Body of pancreas (tissue), 4 donors: ENCODE measurements at regions not wholly inside any gene's neighbourhood (a gene's known extent, or its start where the extent isn't known, plus 50 kb on each side); places are given as distances from the start of the nearest gene placed in this dataset.

Experiments
- ATAC-seq: fragments of 150-250 bp; one replicate; pipeline ENCODE4 v1.9.1; 2016
- DNase-seq, 4 donors: peaks; one replicate each; pipeline ENCODE4 v3.0.0-alpha.2; 2019
- H3K27ac ChIP-seq, 4 donors: fragments of 200-600 bp; sonication (generic); 1 replicate in 3 of 4; 2 replicates in 1 of 4; pipeline versions ENCODE4 v1.5.1 to v1.6.1; 2016 to 2019; ENCODE audit warnings: mild to moderate bottlenecking in 1 of 4, mixed read lengths in 1 of 4, moderate library complexity in 1 of 4
- H3K27me3 ChIP-seq, 2 donors: fragments of 200-600 bp; sonication (generic); one replicate each; pipeline ENCODE4 v1.6.0; 2016; ENCODE audit warnings: mild to moderate bottlenecking in 1 of 2
- H3K36me3 ChIP-seq, 2 donors: fragments of 200-600 bp; sonication (generic); replicated peaks in 1 of 2; 2 replicates each; pipeline ENCODE4 v1.5.1; 2016; ENCODE audit warnings: low read depth in 2 of 2; ENCODE audit not compliant: insufficient read depth in 1 of 2
- H3K4me1 ChIP-seq: fragments of 200-600 bp; sonication (generic); one replicate; pipeline ENCODE4 v1.6.0; 2016
- H3K4me3 ChIP-seq, 2 donors: fragments of 200-600 bp; sonication (generic); 1 replicate in 1 of 2; 2 replicates in 1 of 2; pipeline ENCODE4 v1.5.1; 2016 to 2019
- H3K9me3 ChIP-seq, 3 donors: fragments of 200-600 bp; sonication (generic); 1 replicate in 2 of 3; 2 replicates in 1 of 3; pipeline ENCODE4 v1.5.1; 2016
- POLR2A ChIP-seq, 3 donors: fragments of 450-650 bp; IDR thresholded peaks; one replicate each; pipeline ENCODE4 v1.6.1; 2016; ENCODE audit warnings: antibody characterized with exemption in 3 of 3, mild to moderate bottlenecking in 2 of 3
- WGBS, 2 donors: methylation state at CpG; one replicate each; pipeline ENCODE4 v1.1.5; 2017; 5-methylcytosine and 5-hydroxymethylcytosine counted together
- intact Hi-C: fragments of 100-400 bp; cut with DNase I; formaldehyde crosslinking; loops from one replicate; pipeline ENCODE4 v1.15.1; 2023
- TF ChIP-seq, protein P1 (sequence below), 7 experiments: fragments of 450-650 bp in 4 of 7; fragments of 200-600 bp in 3 of 7; sonication (generic) in 3 of 7; IDR thresholded peaks; one replicate each; pipeline ENCODE4 v1.5.1; 2016 to 2019; ENCODE audit warnings: antibody characterized with exemption in 7 of 7

DNA sequence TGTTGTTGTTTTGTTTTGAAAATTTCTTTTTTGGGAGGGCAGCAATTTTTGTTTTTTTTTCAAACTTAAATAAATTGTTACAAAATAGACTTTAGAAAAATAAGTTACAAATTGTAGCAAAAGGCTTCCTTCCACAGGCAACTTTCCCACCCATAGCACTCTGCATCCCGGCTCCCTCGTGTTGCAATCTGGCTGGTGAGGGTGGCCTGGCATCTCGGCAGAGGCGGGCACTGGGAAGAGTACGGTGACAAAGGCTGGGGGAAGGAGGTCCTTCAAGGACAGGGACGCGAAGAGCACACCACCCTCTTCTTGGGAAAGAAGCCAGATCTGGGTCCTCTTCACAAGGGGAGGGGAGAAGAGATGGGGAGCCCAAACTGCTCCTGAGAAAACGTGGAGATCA is 379.7 kb downstream of the OLFM4 start:
- intact Hi-C loops, result no loop called here
- Histone ChIP-seq H3K9me3 (no peaks in the 10 kb centered on the region), H3K4me3 (no peak overlapping the region), H3K4me1 (no peaks in the 10 kb centered on the region), H3K27ac (no peak overlapping the region), H3K36me3 (no peaks in the 10 kb centered on the region), H3K27me3 (no peaks in the 10 kb centered on the region)
- ATAC-seq (no peak), DNase-seq (no peak)
- WGBS, 2 donors, result 84 to 86% methylated on average over 8 of the region's 8 CpGs
- TF ChIP-seq POLR2A (IDR thresholded peaks at IDR 0.05), result no peak
- TF ChIP-seq, protein P1, sequence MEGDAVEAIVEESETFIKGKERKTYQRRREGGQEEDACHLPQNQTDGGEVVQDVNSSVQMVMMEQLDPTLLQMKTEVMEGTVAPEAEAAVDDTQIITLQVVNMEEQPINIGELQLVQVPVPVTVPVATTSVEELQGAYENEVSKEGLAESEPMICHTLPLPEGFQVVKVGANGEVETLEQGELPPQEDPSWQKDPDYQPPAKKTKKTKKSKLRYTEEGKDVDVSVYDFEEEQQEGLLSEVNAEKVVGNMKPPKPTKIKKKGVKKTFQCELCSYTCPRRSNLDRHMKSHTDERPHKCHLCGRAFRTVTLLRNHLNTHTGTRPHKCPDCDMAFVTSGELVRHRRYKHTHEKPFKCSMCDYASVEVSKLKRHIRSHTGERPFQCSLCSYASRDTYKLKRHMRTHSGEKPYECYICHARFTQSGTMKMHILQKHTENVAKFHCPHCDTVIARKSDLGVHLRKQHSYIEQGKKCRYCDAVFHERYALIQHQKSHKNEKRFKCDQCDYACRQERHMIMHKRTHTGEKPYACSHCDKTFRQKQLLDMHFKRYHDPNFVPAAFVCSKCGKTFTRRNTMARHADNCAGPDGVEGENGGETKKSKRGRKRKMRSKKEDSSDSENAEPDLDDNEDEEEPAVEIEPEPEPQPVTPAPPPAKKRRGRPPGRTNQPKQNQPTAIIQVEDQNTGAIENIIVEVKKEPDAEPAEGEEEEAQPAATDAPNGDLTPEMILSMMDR (IDR thresholded peaks at IDR 0.05), result no peak

GRCh38 chr13:53408847-53409568 is 380.4 kb downstream of the OLFM4 start:
- ATAC-seq, result no peak
- Histone ChIP-seq H3K9me3 (no peaks in the 10 kb centered on the region), H3K27ac (no peak overlapping the region), H3K36me3 (no peaks in the 10 kb centered on the region), H3K27me3 (no peaks in the 10 kb centered on the region), H3K4me1 (no peaks in the 10 kb centered on the region), H3K4me3 (no peak overlapping the region)
- TF ChIP-seq, protein P1 (IDR thresholded peaks at IDR 0.05), result no peak
- no peak for TF ChIP-seq POLR2A (IDR thresholded peaks at IDR 0.05)
- intact Hi-C loops, result no loop called here
- 87 to 93% methylated on average over 13 to 24 of the region's 24 CpGs for WGBS, 2 donors
- DNase-seq, result no peak

GRCh38 chr13:53411463-53411862 is 382.9 kb downstream of the OLFM4 start:
- H3K36me3 ChIP-seq, result no peaks in the 10 kb centered on the region
- no peaks in the 10 kb centered on the region for H3K9me3 ChIP-seq
- ATAC-seq, result no peak
- no peak for DNase-seq
- intact Hi-C loops, result no loop called here
- H3K27ac ChIP-seq, result no peak overlapping the region
- H3K27me3 ChIP-seq, result no peaks in the 10 kb centered on the region
- 24 to 26% methylated on average over 1 of the region's 1 CpG for WGBS, 2 donors
- no peak for TF ChIP-seq POLR2A (IDR thresholded peaks at IDR 0.05)
- TF ChIP-seq, protein P1 (IDR thresholded peaks at IDR 0.05), result no peak
- no peak overlapping the region for H3K4me3 ChIP-seq
- H3K4me1 ChIP-seq, result no peaks in the 10 kb centered on the region

DNA sequence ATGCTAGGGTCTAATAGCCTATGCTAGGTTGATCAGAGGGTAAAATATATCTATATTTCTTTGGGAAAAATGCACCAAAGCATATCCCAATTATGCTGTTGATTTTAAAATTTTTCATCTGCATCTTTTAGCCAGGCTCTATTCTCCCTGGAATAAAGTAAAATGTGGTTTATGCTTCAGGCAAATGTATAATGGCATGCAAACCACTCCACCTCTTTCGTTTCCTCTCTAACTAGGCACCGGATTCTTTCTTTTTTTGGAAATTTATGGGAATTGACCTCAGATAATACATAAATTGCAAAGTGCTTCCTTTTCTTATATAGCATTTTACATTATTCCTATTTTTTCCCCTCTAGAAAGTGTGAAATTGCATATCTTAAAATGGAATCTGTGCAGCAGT is 386.5 kb downstream of the OLFM4 start:
- Histone ChIP-seq H3K4me1 (no peaks in the 10 kb centered on the region), H3K27ac (no peak overlapping the region), H3K27me3 (no peaks in the 10 kb centered on the region), H3K9me3 (no peaks in the 10 kb centered on the region), H3K4me3 (no peak overlapping the region), H3K36me3 (no peaks in the 10 kb centered on the region)
- WGBS, 2 donors, result 77 to 85% methylated on average over 2 of the region's 2 CpGs
- intact Hi-C loops, result no loop called here
- DNase-seq (no peak), ATAC-seq (no peak)
- TF ChIP-seq POLR2A (IDR thresholded peaks at IDR 0.05), result no peak
- TF ChIP-seq, protein P1 (IDR thresholded peaks at IDR 0.05), result no peak

GRCh38 chr13:53417601-53418000 is 389.0 kb downstream of the OLFM4 start:
- DNase-seq, result no peak
- no peak overlapping the region for H3K4me3 ChIP-seq
- H3K27ac ChIP-seq, result no peak overlapping the region
- H3K4me1 ChIP-seq, result no peaks in the 10 kb centered on the region
- intact Hi-C loops, result no loop called here
- ATAC-seq, result no peak
- H3K9me3 ChIP-seq, result no peaks in the 10 kb centered on the region
- no peaks in the 10 kb centered on the region for H3K36me3 ChIP-seq
- TF ChIP-seq, protein P1 (IDR thresholded peaks at IDR 0.05), result no peak
- TF ChIP-seq POLR2A (IDR thresholded peaks at IDR 0.05), result no peak
- no peaks in the 10 kb centered on the region for H3K27me3 ChIP-seq
